Panc1 (cell line): ENCODE measurements at regions not wholly inside any gene's neighbourhood (a gene's known extent, or its start where the extent isn't known, plus 50 kb on each side); places are given as distances from the start of the nearest gene placed in this dataset.

Experiments used
- POLR2AphosphoS5 ChIP-seq: IDR thresholded peaks from 2 replicates; pipeline ENCODE4 v1.6.1; 2012; ENCODE audit warnings: mild to moderate bottlenecking, low read depth, low read length, moderate library complexity
- SIN3A ChIP-seq: IDR thresholded peaks from 2 replicates; pipeline ENCODE4 v1.6.1; 2012; ENCODE audit warnings: low read depth, mild to moderate bottlenecking, low read length, moderate library complexity, borderline replicate concordance; ENCODE audit not compliant: insufficient read depth
- TF ChIP-seq, protein P1 (sequence below): fragments of 450-650 bp; IDR thresholded peaks from 2 replicates; pipeline ENCODE4 v1.5.1; 2017; ENCODE audit warnings: mild to moderate bottlenecking

GRCh38 chr13:61002686-61003085 lies 413.0 kb downstream of the PCDH20 start:
- TF ChIP-seq, protein P1, sequence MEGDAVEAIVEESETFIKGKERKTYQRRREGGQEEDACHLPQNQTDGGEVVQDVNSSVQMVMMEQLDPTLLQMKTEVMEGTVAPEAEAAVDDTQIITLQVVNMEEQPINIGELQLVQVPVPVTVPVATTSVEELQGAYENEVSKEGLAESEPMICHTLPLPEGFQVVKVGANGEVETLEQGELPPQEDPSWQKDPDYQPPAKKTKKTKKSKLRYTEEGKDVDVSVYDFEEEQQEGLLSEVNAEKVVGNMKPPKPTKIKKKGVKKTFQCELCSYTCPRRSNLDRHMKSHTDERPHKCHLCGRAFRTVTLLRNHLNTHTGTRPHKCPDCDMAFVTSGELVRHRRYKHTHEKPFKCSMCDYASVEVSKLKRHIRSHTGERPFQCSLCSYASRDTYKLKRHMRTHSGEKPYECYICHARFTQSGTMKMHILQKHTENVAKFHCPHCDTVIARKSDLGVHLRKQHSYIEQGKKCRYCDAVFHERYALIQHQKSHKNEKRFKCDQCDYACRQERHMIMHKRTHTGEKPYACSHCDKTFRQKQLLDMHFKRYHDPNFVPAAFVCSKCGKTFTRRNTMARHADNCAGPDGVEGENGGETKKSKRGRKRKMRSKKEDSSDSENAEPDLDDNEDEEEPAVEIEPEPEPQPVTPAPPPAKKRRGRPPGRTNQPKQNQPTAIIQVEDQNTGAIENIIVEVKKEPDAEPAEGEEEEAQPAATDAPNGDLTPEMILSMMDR: no peak
- no peak for TF ChIP-seq POLR2AphosphoS5
- TF ChIP-seq SIN3A: no peak
